Anterior cingulate cortex (tissue), 58 donors: ENCODE measurements at regions not wholly inside any gene's neighbourhood (a gene's known extent, or its start where the extent isn't known, plus 50 kb on each side); places are given as distances from the start of the nearest gene placed in this dataset.
A peak's percentile ranks its signal among the peaks of the same experiment; 100 is the strongest.
"Not testable (repeated sequence)": the region's sequence is repeated elsewhere in the genome, so short reads cannot be mapped to it uniquely, and the experiment has no call there.

Experiments
- DNase-seq, 58 donors: peaks; one replicate each; lab custom pipeline; 2025; lab: John Stamatoyannopoulos, UW

GRCh38 chr12:113732916-113733315 lies 233.2 kb downstream of the RBM19 start:
- DNase-seq = no peak

- DNase-seq = no peak
Observed at GRCh38 chr12:113727651-113728061, 238.5 kb downstream of the RBM19 start.

GRCh38 chr12:113726254-113726819 lies 239.8 kb downstream of the RBM19 start:
- DNase-seq = no peak

GRCh38 chr12:113725557-113725876 lies 240.6 kb downstream of the RBM19 start:
- DNase-seq = no peak

- peak in 2 of 58 donors; percentile 2 to 5 for DNase-seq
Observed at GRCh38 chr12:113724794-113725556, 241.2 kb downstream of the RBM19 start.

- DNase-seq = no peak
Observed at GRCh38 chr12:113723631-113724030, 242.5 kb downstream of the RBM19 start.

- DNase-seq = no peak
Observed at GRCh38 chr12:113722747-113723146, 243.4 kb downstream of the RBM19 start.

- DNase-seq = no peak
Observed at GRCh38 chr12:113720629-113721028, 245.5 kb downstream of the RBM19 start.

- no peak for DNase-seq
Observed at GRCh38 chr12:113719911-113720591, 246.1 kb downstream of the RBM19 start.

GRCh38 chr12:113713156-113713555 lies 241.5 kb upstream of the LHX5 start:
- no peak for DNase-seq

- DNase-seq = peak in 2 of 58 donors; percentile 5 to 6
Observed at GRCh38 chr12:113712481-113712880, 240.8 kb upstream of the LHX5 start.

- no peak for DNase-seq
Observed at GRCh38 chr12:113710216-113710615, 238.5 kb upstream of the LHX5 start.

GRCh38 chr12:113709456-113709855 lies 237.8 kb upstream of the LHX5 start:
- no peak for DNase-seq

GRCh38 chr12:113702836-113703235 lies 231.2 kb upstream of the LHX5 start:
- no peak for DNase-seq

GRCh38 chr12:113702276-113702675 lies 230.6 kb upstream of the LHX5 start:
- DNase-seq = no peak

GRCh38 chr12:113700943-113701342 lies 229.3 kb upstream of the LHX5 start:
- no peak for DNase-seq

- not testable (repeated sequence) for DNase-seq
Observed at GRCh38 chr12:113699984-113700383, 228.3 kb upstream of the LHX5 start.

- DNase-seq = no peak
Observed at GRCh38 chr12:113698510-113698858, 226.8 kb upstream of the LHX5 start.

- DNase-seq = no peak
Observed at GRCh38 chr12:113697651-113698509, 226.2 kb upstream of the LHX5 start.

GRCh38 chr12:113697104-113697503 lies 225.4 kb upstream of the LHX5 start:
- no peak for DNase-seq

- DNase-seq = no peak
Observed at GRCh38 chr12:113693693-113694092, 222.0 kb upstream of the LHX5 start.
